NCI-H460 (cell line): ENCODE measurements at regions not wholly inside any gene's neighbourhood (a gene's known extent, or its start where the extent isn't known, plus 50 kb on each side); places are given as distances from the start of the nearest gene placed in this dataset.

ENCODE experiments used
- DNase-seq: peaks from one replicate; pipeline ENCODE4 v3.0.0-alpha.2; 2016; ENCODE audit warnings: low read depth; ENCODE audit errors: extremely low read depth

GRCh38 chr11:70733327-70734325, 335.3 kb downstream of the CTTN start:
- DNase-seq: no peak

- no peak for DNase-seq
Measured at GRCh38 chr11:70734379-70734778, 336.1 kb downstream of the CTTN start.

GRCh38 chr11:70734911-70735310, 336.6 kb downstream of the CTTN start:
- DNase-seq: no peak

- DNase-seq: no peak
Measured at GRCh38 chr11:70735976-70736375, 337.6 kb downstream of the CTTN start.

- no peak for DNase-seq
Measured at GRCh38 chr11:70736461-70736860, 338.1 kb downstream of the CTTN start.

- DNase-seq: no peak
Measured at GRCh38 chr11:70736937-70737640, 338.8 kb downstream of the CTTN start.

GRCh38 chr11:70737816-70738630, 339.7 kb downstream of the CTTN start:
- no peak for DNase-seq

- no peak for DNase-seq
Measured at GRCh38 chr11:70738661-70739060, 340.3 kb downstream of the CTTN start.

GRCh38 chr11:70739091-70739490, 340.8 kb downstream of the CTTN start:
- DNase-seq: no peak

GRCh38 chr11:70739811-70740487, 341.6 kb downstream of the CTTN start:
- DNase-seq: no peak

- no peak for DNase-seq
Measured at GRCh38 chr11:70740488-70740851, 342.1 kb downstream of the CTTN start.

GRCh38 chr11:70741085-70741484, 342.8 kb downstream of the CTTN start:
- no peak for DNase-seq

GRCh38 chr11:70742553-70743291, 344.4 kb downstream of the CTTN start:
- no peak for DNase-seq

GRCh38 chr11:70743329-70743728, 345.0 kb downstream of the CTTN start:
- DNase-seq: no peak

- DNase-seq: no peak
Measured at GRCh38 chr11:70743941-70744351, 345.6 kb downstream of the CTTN start.

GRCh38 chr11:70744396-70745185, 346.3 kb downstream of the CTTN start:
- no peak for DNase-seq

- DNase-seq: no peak
Measured at GRCh38 chr11:70745451-70745850, 347.1 kb downstream of the CTTN start.

- DNase-seq: no peak
Measured at GRCh38 chr11:70745941-70746340, 347.6 kb downstream of the CTTN start.

- no peak for DNase-seq
Measured at GRCh38 chr11:70746351-70746750, 348.0 kb downstream of the CTTN start.
